BLaER1 treated with 17β-estradiol and CSF1 and Interleukin-3, amounts not matched to agents 10 nM and 100 nM (cell line): ENCODE measurements at regions not wholly inside any gene's neighbourhood (a gene's known extent, or its start where the extent isn't known, plus 50 kb on each side); places are given as distances from the start of the nearest gene placed in this dataset.

ENCODE experiments used
- H3K27ac ChIP-seq, 11 experiments: shearing (Covaris generic); formaldehyde crosslinking; 2 replicates each; pipeline ENCODE4 v1.8.1; 2022
- H3K27me3 ChIP-seq, 11 experiments: shearing (Covaris generic); formaldehyde crosslinking; 2 replicates each; pipeline ENCODE4 v1.8.1; 2022
- H3K36me3 ChIP-seq, 11 experiments: shearing (Covaris generic); formaldehyde crosslinking; 2 replicates each; pipeline ENCODE4 v1.8.1; 2022
- H3K4me1 ChIP-seq, 10 experiments: shearing (Covaris generic); formaldehyde crosslinking; 2 replicates each; pipeline ENCODE4 v1.8.1; 2022
- H3K4me2 ChIP-seq, 11 experiments: shearing (Covaris generic); formaldehyde crosslinking; 2 replicates each; pipeline ENCODE4 v1.8.1; 2022
- H3K4me3 ChIP-seq, 10 experiments: shearing (Covaris generic); formaldehyde crosslinking; 2 replicates each; pipeline ENCODE4 v1.8.1; 2022
- H3K9ac ChIP-seq, 11 experiments: shearing (Covaris generic); formaldehyde crosslinking; 2 replicates each; pipeline ENCODE4 v1.8.1; 2022
- H3K9me3 ChIP-seq, 11 experiments: shearing (Covaris generic); formaldehyde crosslinking; replicated peaks in 1 of 11; 2 replicates each; pipeline ENCODE4 v1.8.1; 2022
- H4K20me1 ChIP-seq, 11 experiments: shearing (Covaris generic); formaldehyde crosslinking; 2 replicates each; pipeline ENCODE4 v1.8.1; 2022
- Cebpa-rat ChIP-seq, 11 experiments: shearing (Covaris generic); IDR thresholded peaks; 2 replicates each; pipeline ENCODE4 v1.8.1; 2022

- 0 out of 22 replicates have a peak, but pooled peaks cover 0 to 10% (median 0%) of the 10 kb centered on the region in 11 experiments for H3K9me3 ChIP-seq
- H3K36me3 ChIP-seq, result no peaks in the 10 kb centered on the region
- no peaks in the 10 kb centered on the region for H4K20me1 ChIP-seq
- no peak overlapping the region for H3K9ac ChIP-seq
- H3K4me2 ChIP-seq, result no peak overlapping the region
- H3K4me1 ChIP-seq, result no peaks in the 10 kb centered on the region
- TF ChIP-seq Cebpa-rat (IDR thresholded peaks at IDR 0.05), result no peak
- no peaks in the 10 kb centered on the region for H3K27me3 ChIP-seq
- H3K4me3 ChIP-seq, result no peak overlapping the region
- no peak overlapping the region for H3K27ac ChIP-seq
Measured at GRCh38 chr9:85884256-85884655, 56.7 kb upstream of the NAA35 start.

DNA sequence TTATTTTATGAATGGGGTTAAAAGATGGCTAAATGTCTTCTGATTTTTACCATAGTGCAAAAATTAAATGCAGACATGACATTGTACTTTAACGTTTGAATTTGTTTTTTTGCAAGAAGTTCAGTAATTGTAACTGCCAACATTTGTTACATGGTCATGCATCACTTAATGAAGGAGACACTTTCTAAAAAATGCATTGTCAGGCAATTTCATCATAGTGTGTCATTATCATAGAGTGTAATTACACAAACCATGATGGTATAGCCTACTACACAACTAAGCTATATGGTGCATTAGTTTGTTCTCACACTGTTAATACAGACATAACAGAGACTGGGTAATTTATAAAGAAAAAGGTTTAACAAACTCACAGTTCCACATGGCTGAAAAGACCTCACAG, 50.0 kb upstream of the NAA35 start:
- Histone ChIP-seq H3K4me2 (no peak overlapping the region), H4K20me1 (no peaks in the 10 kb centered on the region), H3K4me3 (no peak overlapping the region), H3K9me3 (peaks cover 11 to 28% (median 24%) of the 10 kb centered on the region in 11 experiments; a peak in 20 of 22 replicates), H3K27me3 (no peaks in the 10 kb centered on the region), H3K9ac (no peak overlapping the region), H3K4me1 (no peaks in the 10 kb centered on the region), H3K27ac (no peak overlapping the region), H3K36me3 (peaks cover 0 to 4% (median 0%) of the 10 kb centered on the region in 11 experiments; a peak in 1 of 22 replicates)
- TF ChIP-seq Cebpa-rat (IDR thresholded peaks at IDR 0.05), result no peak
